Retinal pigment epithelial cell (primary cell): ENCODE measurements at regions not wholly inside any gene's neighbourhood (a gene's known extent, or its start where the extent isn't known, plus 50 kb on each side); places are given as distances from the start of the nearest gene placed in this dataset.
"Not testable (repeated sequence)": the region's sequence is repeated elsewhere in the genome, so short reads cannot be mapped to it uniquely, and the experiment has no call there.

ENCODE experiments used
- DNase-seq: peaks from one replicate; pipeline ENCODE4 v3.0.0-alpha.2; 2010; ENCODE audit warnings: low read depth
- H3K4me3 ChIP-seq: 2 replicates; pipeline ENCODE4 v1.5.1; 2011; ENCODE audit warnings: mild to moderate bottlenecking, low read length, control low read depth, moderate library complexity
- TF ChIP-seq, protein P1 (sequence below): conservative IDR thresholded peaks from 2 replicates; pipeline ENCODE4 v1.5.1; 2011; ENCODE audit warnings: low read depth, low read length, control low read depth, inconsistent platforms

DNA sequence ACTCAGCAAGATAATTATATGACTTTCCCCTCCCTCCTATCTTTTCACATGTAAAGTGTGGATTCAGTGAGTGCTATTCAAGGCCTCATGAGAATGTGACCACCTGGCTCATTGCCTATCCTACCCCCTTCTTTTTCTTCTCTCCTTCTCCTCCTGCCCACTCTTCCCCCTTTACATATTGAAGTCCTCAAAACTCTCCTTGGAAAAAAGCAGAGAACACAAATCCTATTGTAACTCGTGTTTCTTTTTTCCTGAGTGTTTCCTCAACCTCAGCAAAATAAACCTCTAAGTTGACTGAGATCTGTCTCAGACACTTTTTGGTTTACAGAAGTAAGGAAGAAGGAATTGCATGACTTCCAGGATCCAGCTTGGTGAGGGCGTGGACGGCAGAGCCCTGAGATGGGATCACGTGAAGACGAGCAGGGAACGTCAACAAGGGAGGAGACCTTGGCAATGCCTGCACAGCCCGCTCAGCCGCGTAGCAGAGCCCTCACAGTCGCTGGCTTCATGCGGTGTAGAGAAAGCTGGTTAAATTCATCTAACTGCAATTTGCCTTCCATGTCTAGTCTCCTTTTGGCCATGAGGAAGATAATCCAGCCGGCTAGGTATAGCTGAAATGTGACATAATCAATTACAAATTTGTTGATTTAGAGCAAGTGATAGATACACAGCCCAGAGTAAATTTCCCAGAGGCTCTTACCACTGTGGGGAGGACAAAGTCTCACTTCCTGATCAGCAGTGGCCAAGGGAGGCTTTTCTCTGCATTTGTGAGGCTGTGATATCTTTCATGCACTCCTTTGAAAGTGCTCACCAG, 75.7 kb downstream of the LYZL2 start:
- DNase-seq: no peak
- TF ChIP-seq, protein P1, sequence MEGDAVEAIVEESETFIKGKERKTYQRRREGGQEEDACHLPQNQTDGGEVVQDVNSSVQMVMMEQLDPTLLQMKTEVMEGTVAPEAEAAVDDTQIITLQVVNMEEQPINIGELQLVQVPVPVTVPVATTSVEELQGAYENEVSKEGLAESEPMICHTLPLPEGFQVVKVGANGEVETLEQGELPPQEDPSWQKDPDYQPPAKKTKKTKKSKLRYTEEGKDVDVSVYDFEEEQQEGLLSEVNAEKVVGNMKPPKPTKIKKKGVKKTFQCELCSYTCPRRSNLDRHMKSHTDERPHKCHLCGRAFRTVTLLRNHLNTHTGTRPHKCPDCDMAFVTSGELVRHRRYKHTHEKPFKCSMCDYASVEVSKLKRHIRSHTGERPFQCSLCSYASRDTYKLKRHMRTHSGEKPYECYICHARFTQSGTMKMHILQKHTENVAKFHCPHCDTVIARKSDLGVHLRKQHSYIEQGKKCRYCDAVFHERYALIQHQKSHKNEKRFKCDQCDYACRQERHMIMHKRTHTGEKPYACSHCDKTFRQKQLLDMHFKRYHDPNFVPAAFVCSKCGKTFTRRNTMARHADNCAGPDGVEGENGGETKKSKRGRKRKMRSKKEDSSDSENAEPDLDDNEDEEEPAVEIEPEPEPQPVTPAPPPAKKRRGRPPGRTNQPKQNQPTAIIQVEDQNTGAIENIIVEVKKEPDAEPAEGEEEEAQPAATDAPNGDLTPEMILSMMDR: no peak
- no peak overlapping the region for H3K4me3 ChIP-seq

DNA sequence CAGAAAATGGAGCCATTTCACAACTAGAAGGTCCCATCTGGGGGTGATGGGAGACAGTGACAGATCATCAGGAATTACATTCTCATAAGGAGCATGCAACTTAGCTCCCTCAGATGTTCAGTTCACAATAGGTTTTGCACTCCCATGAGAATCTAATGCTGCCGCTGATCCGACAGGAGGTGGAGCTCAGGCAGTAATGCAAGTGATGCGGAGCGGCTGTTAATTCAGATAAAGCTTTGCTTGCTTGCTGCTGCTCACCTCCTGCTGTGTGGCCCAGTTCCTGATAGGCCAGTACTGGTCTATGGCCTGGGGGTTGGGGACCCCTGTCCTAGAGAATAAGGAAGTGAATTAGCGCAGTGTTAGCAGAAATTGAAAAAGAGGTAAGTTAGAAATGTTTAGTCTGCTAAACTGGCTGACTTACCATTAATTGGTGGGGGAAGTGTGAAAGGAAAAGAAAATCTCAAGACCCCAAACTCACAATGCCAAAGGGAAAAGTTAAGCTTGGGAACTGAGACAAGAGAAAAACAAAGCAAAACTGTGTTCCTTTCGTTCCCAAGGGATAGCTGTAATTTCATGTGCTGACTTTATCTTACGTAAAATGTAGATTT, 76.4 kb downstream of the LYZL2 start:
- no peak for DNase-seq
- TF ChIP-seq, protein P1: no peak
- H3K4me3 ChIP-seq: no peak overlapping the region

DNA sequence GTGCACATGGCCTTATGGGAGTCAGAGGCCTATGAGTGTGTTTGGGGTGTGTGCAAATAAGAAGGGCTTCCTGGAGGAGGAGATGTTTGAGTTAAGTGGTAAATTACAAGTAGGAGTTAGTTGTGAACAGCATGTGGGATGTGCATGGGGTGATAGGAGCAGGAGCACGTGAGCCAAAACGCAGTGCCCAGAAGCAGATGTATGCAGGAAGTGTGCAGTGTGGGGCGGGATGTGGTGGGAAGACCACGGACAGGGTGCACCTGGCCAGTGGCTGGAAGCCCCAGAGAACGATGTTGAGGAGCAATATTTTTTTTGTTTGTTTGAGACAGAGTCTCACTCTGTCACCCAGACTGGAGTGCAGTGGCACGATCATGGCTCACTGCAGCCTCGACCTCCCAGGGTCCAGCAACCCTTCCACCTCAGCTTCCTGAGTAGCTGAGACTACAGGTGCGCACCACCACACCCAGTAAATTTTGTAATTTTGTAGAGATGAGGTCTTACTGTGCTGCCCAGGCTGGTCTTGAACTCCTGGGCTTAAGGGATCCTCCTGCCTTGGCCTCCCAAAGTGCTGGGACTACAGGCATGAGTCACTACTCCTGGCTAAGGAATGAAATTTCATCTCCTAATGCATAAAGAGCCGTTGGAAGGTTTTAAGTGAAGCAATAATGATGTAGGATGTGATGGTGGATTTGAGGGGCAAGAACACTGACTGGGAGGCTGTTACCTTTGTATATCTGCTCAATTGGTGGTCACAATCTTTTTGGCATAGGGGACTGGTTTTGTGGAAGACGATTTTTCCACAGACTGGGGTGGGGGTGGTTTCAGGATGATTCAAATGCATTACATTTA, 78.4 kb downstream of the LYZL2 start:
- no peak for DNase-seq
- TF ChIP-seq, protein P1: no peak
- no peak overlapping the region for H3K4me3 ChIP-seq

DNA sequence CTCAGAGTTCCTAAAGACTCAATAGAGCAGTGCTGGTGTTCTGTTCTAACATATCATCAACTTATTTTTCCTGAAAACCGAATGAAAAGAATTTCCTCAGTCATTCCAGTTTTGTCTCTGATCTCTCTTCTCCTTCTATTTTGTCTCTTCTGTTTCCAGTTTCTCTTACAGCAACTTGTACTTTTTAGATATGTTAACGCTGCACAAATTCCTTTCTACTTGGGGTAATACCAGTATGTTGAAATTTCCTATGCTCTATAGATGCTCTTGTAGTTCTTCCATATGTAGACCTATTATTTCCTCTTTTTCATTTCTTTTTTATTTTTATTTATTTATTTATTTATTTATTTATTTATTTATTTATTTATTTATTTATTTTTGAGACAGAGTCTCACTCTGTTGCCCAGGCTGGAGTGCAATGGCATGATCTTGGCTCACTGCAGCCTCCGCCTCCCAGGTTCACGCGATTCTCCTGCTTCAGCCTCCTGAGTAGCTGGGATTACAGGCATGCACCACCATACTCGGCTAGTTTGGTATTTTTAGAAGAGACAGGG, 80.3 kb downstream of the LYZL2 start:
- not testable (repeated sequence) for DNase-seq, H3K4me3 ChIP-seq

DNA sequence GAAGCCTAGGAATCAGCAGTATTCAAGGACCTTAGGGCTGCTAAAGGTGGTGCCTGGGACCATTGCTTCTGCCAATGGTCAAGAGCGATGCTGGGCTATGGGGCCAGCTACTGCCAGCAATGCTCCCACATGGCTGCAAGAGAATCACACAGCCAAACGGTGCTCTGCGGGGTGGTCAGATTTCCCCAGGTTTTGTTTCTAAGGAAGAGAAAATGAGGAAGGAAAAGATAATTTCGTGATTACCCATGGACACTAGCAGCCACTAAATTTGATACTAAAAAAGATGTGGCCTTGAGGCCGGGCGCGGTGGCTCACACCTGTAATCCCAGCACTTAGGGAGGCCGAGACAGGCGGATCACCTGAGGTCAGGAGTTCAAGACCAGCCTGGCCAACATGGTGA, 83.0 kb downstream of the LYZL2 start:
- no peak for DNase-seq
- TF ChIP-seq, protein P1: no peak
- H3K4me3 ChIP-seq: no peak overlapping the region

DNA sequence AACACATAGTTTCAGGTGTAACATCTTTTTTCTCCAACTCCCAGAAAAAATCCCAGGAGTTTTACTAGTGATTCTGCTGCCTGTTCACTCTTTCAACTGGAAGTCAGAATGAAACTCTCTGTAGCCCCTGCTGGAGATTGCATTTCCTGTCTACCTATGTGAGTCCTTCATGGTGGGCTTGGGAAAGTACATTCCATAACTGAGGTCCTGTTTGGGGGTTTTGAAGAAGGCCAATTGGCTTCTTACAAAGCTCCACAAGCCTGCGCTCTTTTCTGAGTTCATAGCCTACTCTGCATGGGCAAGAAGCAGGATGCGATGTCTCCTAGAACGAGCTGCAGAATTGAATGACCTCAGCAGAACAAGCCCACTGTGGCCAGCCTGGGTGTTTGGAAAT, 86.7 kb downstream of the LYZL2 start:
- no peak overlapping the region for H3K4me3 ChIP-seq
- no peak for DNase-seq
- TF ChIP-seq, protein P1: no peak

DNA sequence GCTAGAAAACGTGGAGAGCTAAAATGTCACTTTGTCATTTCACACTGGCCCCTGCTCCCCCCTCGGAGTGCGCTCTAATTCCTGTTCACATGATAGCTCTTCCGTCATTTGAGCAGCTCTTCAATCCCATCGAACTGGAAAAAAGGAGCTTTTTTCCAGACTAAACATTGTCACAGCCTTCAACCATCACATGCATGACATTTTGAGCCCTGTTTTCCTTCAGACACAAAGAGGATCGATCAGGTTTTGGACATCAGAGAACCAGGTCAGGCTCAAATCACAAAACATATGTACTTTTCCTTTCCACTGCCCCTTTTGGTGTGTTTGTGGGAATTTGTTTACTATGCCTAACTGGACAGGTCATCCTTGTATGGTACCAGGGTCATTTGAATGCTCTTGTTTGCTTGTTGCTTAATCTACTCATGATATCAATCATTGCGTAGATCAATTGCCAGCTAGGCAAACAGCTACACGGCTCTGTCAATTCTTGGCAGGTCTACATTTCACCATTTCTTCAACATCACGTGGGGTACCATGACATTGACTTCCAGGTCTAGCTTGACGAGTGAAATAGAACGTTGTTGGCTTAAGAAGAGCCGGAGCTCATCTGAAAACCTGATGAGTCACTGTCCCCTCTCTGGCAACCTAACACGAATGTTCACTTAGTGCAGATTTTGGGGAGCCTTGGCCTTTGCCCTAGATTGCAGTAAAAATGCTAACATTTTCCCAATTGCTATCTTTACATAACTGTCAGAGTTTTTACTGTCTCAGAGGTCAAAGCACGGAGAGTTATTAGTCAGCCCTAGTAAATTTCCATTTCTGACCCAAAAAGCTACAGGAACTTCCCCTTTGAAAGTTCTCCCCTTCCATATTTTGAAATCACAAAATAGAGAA, 87.3 kb downstream of the LYZL2 start:
- TF ChIP-seq, protein P1: no peak
- H3K4me3 ChIP-seq: no peak overlapping the region
- DNase-seq: no peak
